ENCODE measurements at regions not wholly inside any gene's neighbourhood (a gene's known extent, or its start where the extent isn't known, plus 50 kb on each side); places are given as distances from the start of the nearest gene placed in this dataset.
A peak's percentile ranks its signal among the peaks of the same experiment; 100 is the strongest.

- H3K4me3 ChIP-seq (ENCODE audit: control insufficient read depth, low read depth, low read length) = no peak overlapping the region
- TF ChIP-seq, protein P1, sequence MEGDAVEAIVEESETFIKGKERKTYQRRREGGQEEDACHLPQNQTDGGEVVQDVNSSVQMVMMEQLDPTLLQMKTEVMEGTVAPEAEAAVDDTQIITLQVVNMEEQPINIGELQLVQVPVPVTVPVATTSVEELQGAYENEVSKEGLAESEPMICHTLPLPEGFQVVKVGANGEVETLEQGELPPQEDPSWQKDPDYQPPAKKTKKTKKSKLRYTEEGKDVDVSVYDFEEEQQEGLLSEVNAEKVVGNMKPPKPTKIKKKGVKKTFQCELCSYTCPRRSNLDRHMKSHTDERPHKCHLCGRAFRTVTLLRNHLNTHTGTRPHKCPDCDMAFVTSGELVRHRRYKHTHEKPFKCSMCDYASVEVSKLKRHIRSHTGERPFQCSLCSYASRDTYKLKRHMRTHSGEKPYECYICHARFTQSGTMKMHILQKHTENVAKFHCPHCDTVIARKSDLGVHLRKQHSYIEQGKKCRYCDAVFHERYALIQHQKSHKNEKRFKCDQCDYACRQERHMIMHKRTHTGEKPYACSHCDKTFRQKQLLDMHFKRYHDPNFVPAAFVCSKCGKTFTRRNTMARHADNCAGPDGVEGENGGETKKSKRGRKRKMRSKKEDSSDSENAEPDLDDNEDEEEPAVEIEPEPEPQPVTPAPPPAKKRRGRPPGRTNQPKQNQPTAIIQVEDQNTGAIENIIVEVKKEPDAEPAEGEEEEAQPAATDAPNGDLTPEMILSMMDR (IDR thresholded peaks at IDR 0.05; ENCODE audit: control insufficient read depth, insufficient read depth, low read depth, low read length, missing control alignments) = no peak
- DNase-seq (ENCODE audit: low read depth) = no peak
Measured at GRCh38 chr5:145280806-145281205, 554.3 kb downstream of the PRELID2 start.

- TF ChIP-seq, protein P1 (IDR thresholded peaks at IDR 0.05; ENCODE audit: control insufficient read depth, insufficient read depth, low read depth, low read length, missing control alignments) = no peak
- no peak for DNase-seq (ENCODE audit: low read depth)
- H3K4me3 ChIP-seq (ENCODE audit: control insufficient read depth, low read depth, low read length) = no peak overlapping the region
Measured at GRCh38 chr5:145280214-145280613, 554.9 kb downstream of the PRELID2 start.

- DNase-seq (ENCODE audit: low read depth) = no peak
- no peak overlapping the region for H3K4me3 ChIP-seq (ENCODE audit: control insufficient read depth, low read depth, low read length)
- TF ChIP-seq, protein P1 (IDR thresholded peaks at IDR 0.05; ENCODE audit: control insufficient read depth, insufficient read depth, low read depth, low read length, missing control alignments) = no peak
Measured at GRCh38 chr5:145260670-145261069, 574.5 kb downstream of the PRELID2 start.

DNA sequence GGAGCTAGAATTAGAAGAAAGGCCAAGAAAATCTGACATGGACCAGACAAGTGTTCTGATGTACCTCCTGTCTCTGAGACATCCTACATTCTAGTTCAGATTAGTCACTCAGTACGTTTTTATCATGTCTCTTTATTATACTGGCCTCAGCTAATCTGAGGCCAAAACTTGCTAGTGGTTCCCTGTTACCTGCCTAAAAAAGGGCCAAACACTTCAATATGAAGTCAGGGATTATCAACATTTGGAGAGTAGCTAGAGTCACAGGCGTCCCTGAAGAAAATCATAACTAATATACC, 587.4 kb downstream of the PRELID2 start:
- DNase-seq (ENCODE audit: low read depth) = no peak
- TF ChIP-seq, protein P1 (IDR thresholded peaks at IDR 0.05; ENCODE audit: control insufficient read depth, insufficient read depth, low read depth, low read length, missing control alignments) = no peak

GRCh38 chr5:145246961-145247744, 588.0 kb downstream of the PRELID2 start:
- peak; percentile 5 for DNase-seq (ENCODE audit: low read depth)
- TF ChIP-seq, protein P1 (IDR thresholded peaks at IDR 0.05; ENCODE audit: control insufficient read depth, insufficient read depth, low read depth, low read length, missing control alignments) = no peak

More for the DNA sequence above, 587.4 kb downstream of the PRELID2 start:
- no peak overlapping the region for H3K4me3 ChIP-seq (ENCODE audit: control insufficient read depth, low read depth, low read length)

GRCh38 chr5:145246379-145246778, 588.8 kb downstream of the PRELID2 start:
- no peak for DNase-seq (ENCODE audit: low read depth)
- TF ChIP-seq, protein P1 (IDR thresholded peaks at IDR 0.05; ENCODE audit: control insufficient read depth, insufficient read depth, low read depth, low read length, missing control alignments) = no peak
- no peak overlapping the region for H3K4me3 ChIP-seq (ENCODE audit: control insufficient read depth, low read depth, low read length)

More at GRCh38 chr5:145246961-145247744, 588.0 kb downstream of the PRELID2 start:
- no peak overlapping the region for H3K4me3 ChIP-seq (ENCODE audit: control insufficient read depth, low read depth, low read length)

All from AG09309 (cell line).